T-cell (primary cell): ENCODE measurements at regions not wholly inside any gene's neighbourhood (a gene's known extent, or its start where the extent isn't known, plus 50 kb on each side); places are given as distances from the start of the nearest gene placed in this dataset.

Experiments used
- ATAC-seq, 4 experiments: fragments of 200-7000 bp in 3 of 4; fragments of 150-1000 bp in 1 of 4; cut with Tn5 transposase; replicated peaks in 1 of 4; 1 replicate in 3 of 4; 2 replicates in 1 of 4; pipeline ENCODE4 v1.10.0; 2021; ENCODE audit warnings: moderate library complexity in 3 of 4, mild to moderate bottlenecking in 2 of 4, moderate number of reproducible peaks in 1 of 4
- CTCF ChIA-PET, 2 donors: fragments of 300-600 bp; sonication (Branson Sonifier 250); formaldehyde crosslinking; loops; one replicate each; lab custom pipeline; 2022; ENCODE audit warnings: antibody characterized with exemption in 2 of 2; lab: Charles Lee
- POLR2A ChIA-PET, 2 donors: fragments of 300-600 bp; sonication (Branson Sonifier 250); formaldehyde crosslinking; loops; one replicate each; lab custom pipeline; 2022; ENCODE audit warnings: antibody characterized with exemption in 2 of 2; lab: Charles Lee
- DNase-seq, 35 experiments: peaks; one replicate each; pipeline versions ENCODE4 v3.0.0 to v3.0.0-alpha.2; 2013 to 2023
- H3K27ac ChIP-seq: one replicate; pipeline ENCODE4 v1.5.1; 2013; ENCODE audit warnings: low read length
- H3K27me3 ChIP-seq, 2 experiments: replicated peaks in 1 of 2; 1 replicate in 1 of 2; 2 replicates in 1 of 2; pipeline versions ENCODE4 v1.6.1 to v1.7.0; 2013; ENCODE audit warnings: low read length in 1 of 2, mixed read lengths in 1 of 2; ENCODE audit not compliant: control insufficient read depth in 2 of 2, insufficient read depth in 2 of 2; ENCODE audit errors: extremely low read depth in 1 of 2
- H3K36me3 ChIP-seq, 2 donors: 1 replicate in 1 of 2; 2 replicates in 1 of 2; pipeline versions ENCODE4 v1.6.1 to v1.7.0; 2013; ENCODE audit warnings: low read length in 1 of 2; ENCODE audit not compliant: control insufficient read depth in 2 of 2, insufficient read depth in 1 of 2; ENCODE audit errors: extremely low read depth in 1 of 2
- H3K4me1 ChIP-seq, 2 experiments: 1 replicate in 1 of 2; 2 replicates in 1 of 2; pipeline versions ENCODE4 v1.6.1 to v1.7.0; 2013; ENCODE audit warnings: low read length in 2 of 2, mixed read lengths in 1 of 2; ENCODE audit not compliant: insufficient read depth in 2 of 2, control insufficient read depth in 1 of 2; ENCODE audit errors: extremely low read depth in 1 of 2
- H3K4me3 ChIP-seq, 2 donors: 1 replicate in 1 of 2; 2 replicates in 1 of 2; pipeline versions ENCODE4 v1.5.1 to v1.7.0; 2013; ENCODE audit warnings: mild to moderate bottlenecking in 2 of 2, low read length in 1 of 2, moderate library complexity in 1 of 2; ENCODE audit not compliant: control insufficient read depth in 1 of 2; ENCODE audit errors: extremely low read depth in 1 of 2
- H3K9me3 ChIP-seq: 2 replicates; pipeline ENCODE4 v1.7.0; 2013
- H3K27ac Mint-ChIP-seq, 2 donors: one replicate each; pipeline ENCODE4 v1.8.0; 2020 to 2021; ENCODE audit warnings: mild to moderate bottlenecking in 2 of 2, mixed read lengths in 2 of 2
- H3K27me3 Mint-ChIP-seq, 2 donors: one replicate each; pipeline ENCODE4 v1.8.0; 2021 to 2022; ENCODE audit warnings: mixed read lengths in 2 of 2
- H3K36me3 Mint-ChIP-seq: one replicate; pipeline ENCODE4 v1.8.0; 2021; ENCODE audit warnings: mixed read lengths
- H3K4me1 Mint-ChIP-seq, 3 donors: one replicate each; pipeline ENCODE4 v1.8.0; 2020 to 2022; ENCODE audit warnings: mixed read lengths in 3 of 3, mild to moderate bottlenecking in 1 of 3
- H3K4me3 Mint-ChIP-seq, 3 donors: one replicate each; pipeline ENCODE4 v1.8.0; 2020 to 2022; ENCODE audit warnings: mild to moderate bottlenecking in 3 of 3, mixed read lengths in 3 of 3, moderate library complexity in 3 of 3
- H3K9me3 Mint-ChIP-seq, 3 donors: one replicate each; pipeline ENCODE4 v1.8.0; 2020 to 2022; ENCODE audit warnings: mixed read lengths in 3 of 3
- WGBS: methylation state at CpG from one replicate; pipeline ENCODE4 v1.1.5; 2013; ENCODE audit warnings: missing lambda C conversion rate; ENCODE audit not compliant: insufficient coverage; 5-methylcytosine and 5-hydroxymethylcytosine counted together

DNA sequence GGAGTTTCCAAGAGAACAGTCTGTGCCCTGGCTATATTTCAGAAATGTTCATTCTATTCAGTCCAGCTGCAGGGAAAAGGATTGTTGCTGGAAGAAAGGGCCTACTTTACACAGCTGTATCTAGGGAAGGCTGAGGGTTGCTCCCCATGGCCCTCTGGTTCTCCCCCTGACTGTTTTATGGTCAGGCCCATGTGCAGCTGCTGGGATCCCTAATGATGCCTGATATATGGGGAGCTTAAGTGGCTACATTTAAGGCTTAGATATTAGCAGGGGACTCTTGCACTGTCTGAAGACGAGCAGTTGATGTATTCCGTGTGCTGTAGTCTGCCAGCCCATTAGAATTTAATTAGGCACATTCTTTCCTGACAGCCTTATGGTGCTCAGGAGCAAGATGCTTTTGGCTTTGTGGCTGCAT, 72.0 kb downstream of the FAM43A start:
- no peak overlapping the region for H3K4me3 Mint-ChIP-seq
- ChIA-PET POLR2A (no interaction called here), CTCF (no interaction called here)
- H3K9me3 ChIP-seq, result no peaks in the 10 kb centered on the region
- H3K4me1 Mint-ChIP-seq, result no peaks in the 10 kb centered on the region
- H3K36me3 ChIP-seq, result no peaks in the 10 kb centered on the region
- H3K4me1 ChIP-seq, result no peaks in the 10 kb centered on the region
- no peak overlapping the region for H3K27ac Mint-ChIP-seq
- ATAC-seq, result no peak
- DNase-seq, result no peak
- peaks cover 16 to 24% of the 10 kb centered on the region in 2 donors for H3K27me3 Mint-ChIP-seq
- no peak overlapping the region for H3K27ac ChIP-seq
- 77% methylated on average over 2 of the region's 2 CpGs for WGBS
- no peak overlapping the region for H3K4me3 ChIP-seq
- no peaks in the 10 kb centered on the region for H3K9me3 Mint-ChIP-seq
- H3K36me3 Mint-ChIP-seq, result no peaks in the 10 kb centered on the region
- peaks cover 0 to 26% of the 10 kb centered on the region in 2 experiments for H3K27me3 ChIP-seq

DNA sequence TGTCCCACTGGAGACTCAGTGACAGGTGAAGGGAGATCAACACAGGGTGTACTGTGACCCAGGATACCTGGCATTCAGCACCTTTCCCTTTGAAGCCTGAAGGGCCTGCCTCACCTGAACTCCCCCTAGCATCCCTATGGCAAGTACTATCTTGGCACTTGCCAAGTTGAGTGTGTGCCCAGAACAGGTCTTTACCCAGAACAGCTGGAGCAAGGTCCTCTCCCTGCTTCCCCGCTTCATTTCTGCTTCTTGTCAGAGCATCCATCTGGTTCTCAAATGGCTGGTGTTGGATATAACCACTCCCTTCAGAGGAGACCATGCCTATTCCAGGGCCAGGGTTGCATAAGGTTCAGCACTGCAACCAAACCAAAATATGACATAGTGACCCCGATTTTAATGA, 73.0 kb downstream of the FAM43A start:
- H3K4me1 Mint-ChIP-seq, result no peaks in the 10 kb centered on the region
- CTCF ChIA-PET, result interaction anchor here in 1 of 2 donors (1.0 kb wide), 1 partner anchor 75 kb away, joined by 3 read pairs; no protein-coding TSS in a partner anchor

DNA sequence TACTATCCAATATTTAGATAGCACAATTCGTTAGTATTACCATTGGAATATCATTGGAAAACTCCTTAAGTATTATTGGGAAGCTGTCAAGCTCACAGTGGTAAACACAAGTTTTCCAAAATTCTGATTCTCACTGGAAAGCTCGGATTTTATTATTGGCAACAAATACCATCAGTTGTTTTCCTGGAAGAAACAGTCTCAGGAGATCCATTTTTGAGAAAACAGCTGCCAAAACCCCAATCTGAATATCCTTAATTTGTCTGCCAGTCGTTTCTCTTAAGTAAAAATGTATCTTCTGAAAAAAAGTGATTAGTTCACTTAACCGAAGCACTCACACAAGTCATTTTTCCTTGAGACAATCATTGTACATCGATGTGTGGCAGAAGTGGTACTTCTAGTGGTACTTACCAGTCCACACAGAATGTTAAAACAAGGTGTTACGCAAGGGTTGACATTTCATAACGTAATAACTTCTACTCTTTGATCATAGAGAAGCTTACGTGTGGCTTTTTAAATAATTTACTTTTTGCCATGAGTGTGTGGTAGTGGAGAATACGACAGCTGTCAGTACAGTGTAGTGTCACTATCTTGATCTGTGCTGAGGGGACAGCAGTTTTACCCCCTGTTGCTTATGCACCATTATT, 74.9 kb downstream of the FAM43A start:
- no peaks in the 10 kb centered on the region for H3K9me3 Mint-ChIP-seq
- Histone ChIP-seq H3K36me3 (no peaks in the 10 kb centered on the region), H3K4me3 (no peak overlapping the region), H3K27me3 (peaks cover 0 to 24% of the 10 kb centered on the region in 2 experiments), H3K9me3 (no peaks in the 10 kb centered on the region), H3K27ac (no peak overlapping the region), H3K4me1 (no peaks in the 10 kb centered on the region)
- no peak overlapping the region for H3K4me3 Mint-ChIP-seq
- no peaks in the 10 kb centered on the region for H3K4me1 Mint-ChIP-seq
- H3K36me3 Mint-ChIP-seq, result no peaks in the 10 kb centered on the region
- no peak overlapping the region for H3K27ac Mint-ChIP-seq
- DNase-seq (no peak), ATAC-seq (no peak)
- ChIA-PET POLR2A (no interaction called here), CTCF (interaction anchor here in 1 of 2 donors (0.5 to 0.7 kb wide), 2 partner anchors 55 to 81 kb away, joined by 3 read pairs; no protein-coding TSS in a partner anchor)
- WGBS, result 80% methylated on average over 1 of the region's 9 CpGs
- H3K27me3 Mint-ChIP-seq, result peaks cover 20 to 28% of the 10 kb centered on the region in 2 donors

More for the DNA sequence above, 73.0 kb downstream of the FAM43A start:
- DNase-seq (peak in 1 of 35 experiments; percentile 14), ATAC-seq (no peak)
- H3K27me3 ChIP-seq, result peaks cover 0 to 26% of the 10 kb centered on the region in 2 experiments
- H3K4me3 Mint-ChIP-seq, result no peak overlapping the region
- H3K27ac ChIP-seq, result no peak overlapping the region
- WGBS, result 59% methylated on average over 2 of the region's 2 CpGs
- no peaks in the 10 kb centered on the region for H3K4me1 ChIP-seq
- H3K27ac Mint-ChIP-seq, result no peak overlapping the region
- H3K9me3 ChIP-seq, result no peaks in the 10 kb centered on the region
- H3K9me3 Mint-ChIP-seq, result no peaks in the 10 kb centered on the region
- no peaks in the 10 kb centered on the region for H3K36me3 Mint-ChIP-seq
- no peak overlapping the region for H3K4me3 ChIP-seq
- peaks cover 16 to 25% of the 10 kb centered on the region in 2 donors for H3K27me3 Mint-ChIP-seq
- no peaks in the 10 kb centered on the region for H3K36me3 ChIP-seq
- POLR2A ChIA-PET, result no interaction called here

DNA sequence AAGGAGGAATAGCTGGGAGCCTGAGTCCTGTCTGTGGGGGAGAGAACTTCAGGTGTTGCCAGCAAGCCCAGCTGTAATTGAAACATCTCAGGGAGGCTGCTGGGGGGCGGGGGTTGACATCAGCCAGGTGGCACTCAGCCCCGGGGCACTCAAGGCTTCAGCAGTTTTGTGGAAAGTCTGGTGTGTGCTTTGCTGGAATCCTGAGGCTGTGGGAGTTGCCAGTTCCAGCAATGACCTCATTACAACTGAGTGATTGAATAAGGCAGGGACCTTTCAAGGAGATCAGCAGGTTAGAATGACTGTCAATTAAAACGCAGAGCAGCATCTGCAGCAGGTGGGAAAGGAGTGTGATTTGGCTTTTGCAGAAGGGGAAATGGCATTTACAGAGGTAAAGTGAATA, 75.7 kb downstream of the FAM43A start:
- H3K9me3 ChIP-seq, result no peaks in the 10 kb centered on the region
- no peaks in the 10 kb centered on the region for H3K4me1 ChIP-seq
- H3K36me3 Mint-ChIP-seq, result no peaks in the 10 kb centered on the region
- no peak overlapping the region for H3K27ac ChIP-seq
- peaks cover 0 to 17% of the 10 kb centered on the region in 2 experiments for H3K27me3 ChIP-seq
- no peaks in the 10 kb centered on the region for H3K36me3 ChIP-seq
- H3K9me3 Mint-ChIP-seq, result no peaks in the 10 kb centered on the region
- WGBS, result 57% methylated on average over 3 of the region's 3 CpGs
- H3K4me1 Mint-ChIP-seq, result no peaks in the 10 kb centered on the region
- ChIA-PET CTCF (interaction anchor here in 1 of 2 donors (0.7 kb wide), 1 partner anchor 81 kb away, joined by 3 read pairs; no protein-coding TSS in a partner anchor), POLR2A (no interaction called here)
- no peak overlapping the region for H3K4me3 Mint-ChIP-seq
- ATAC-seq (no peak), DNase-seq (no peak)
- H3K27ac Mint-ChIP-seq, result no peak overlapping the region
- peaks cover 20 to 28% of the 10 kb centered on the region in 2 donors for H3K27me3 Mint-ChIP-seq
- no peak overlapping the region for H3K4me3 ChIP-seq

DNA sequence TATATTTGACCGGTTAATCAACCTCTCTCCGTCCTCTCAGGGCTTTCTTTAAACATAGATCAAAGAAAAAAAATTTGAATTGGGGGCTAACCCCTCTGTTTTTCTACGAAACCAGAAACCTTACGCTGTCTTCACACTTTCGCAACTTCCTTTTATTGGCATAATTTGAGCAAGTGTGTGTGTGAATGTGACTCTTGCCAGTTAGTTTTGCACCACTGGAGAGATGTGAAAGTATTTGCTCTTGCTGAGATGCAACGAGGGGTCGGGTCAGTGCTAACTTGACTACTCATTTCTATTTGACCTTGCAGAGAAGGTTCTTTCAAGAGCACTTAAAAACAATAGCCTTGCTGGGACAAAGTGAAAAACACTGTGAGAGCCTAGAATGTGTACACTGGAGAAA, 81.2 kb downstream of the FAM43A start:
- H3K36me3 Mint-ChIP-seq, result no peaks in the 10 kb centered on the region
- Histone ChIP-seq H3K4me3 (no peak overlapping the region), H3K36me3 (no peaks in the 10 kb centered on the region), H3K9me3 (no peaks in the 10 kb centered on the region), H3K4me1 (peaks cover 4 to 10% of the 10 kb centered on the region in 2 experiments), H3K27ac (no peak overlapping the region), H3K27me3 (peaks cover 0 to 6% of the 10 kb centered on the region in 2 experiments)
- no peaks in the 10 kb centered on the region for H3K9me3 Mint-ChIP-seq
- H3K27ac Mint-ChIP-seq, result no peak overlapping the region
- no peak overlapping the region for H3K4me3 Mint-ChIP-seq
- POLR2A ChIA-PET, result interaction anchor here in 1 of 2 donors (1.2 kb wide), 1 partner anchor 14 kb away, joined by 3 read pairs; no protein-coding TSS in a partner anchor
- ATAC-seq (no peak), DNase-seq (no peak)
- H3K4me1 Mint-ChIP-seq, result peaks cover 21 to 30% (median 25%) of the 10 kb centered on the region in 3 donors
- no CpG with 5 or more reads among the region's 7 CpGs for WGBS
- CTCF ChIA-PET, result no interaction called here
- H3K27me3 Mint-ChIP-seq, result peaks cover 8% of the 10 kb centered on the region in 2 donors

DNA sequence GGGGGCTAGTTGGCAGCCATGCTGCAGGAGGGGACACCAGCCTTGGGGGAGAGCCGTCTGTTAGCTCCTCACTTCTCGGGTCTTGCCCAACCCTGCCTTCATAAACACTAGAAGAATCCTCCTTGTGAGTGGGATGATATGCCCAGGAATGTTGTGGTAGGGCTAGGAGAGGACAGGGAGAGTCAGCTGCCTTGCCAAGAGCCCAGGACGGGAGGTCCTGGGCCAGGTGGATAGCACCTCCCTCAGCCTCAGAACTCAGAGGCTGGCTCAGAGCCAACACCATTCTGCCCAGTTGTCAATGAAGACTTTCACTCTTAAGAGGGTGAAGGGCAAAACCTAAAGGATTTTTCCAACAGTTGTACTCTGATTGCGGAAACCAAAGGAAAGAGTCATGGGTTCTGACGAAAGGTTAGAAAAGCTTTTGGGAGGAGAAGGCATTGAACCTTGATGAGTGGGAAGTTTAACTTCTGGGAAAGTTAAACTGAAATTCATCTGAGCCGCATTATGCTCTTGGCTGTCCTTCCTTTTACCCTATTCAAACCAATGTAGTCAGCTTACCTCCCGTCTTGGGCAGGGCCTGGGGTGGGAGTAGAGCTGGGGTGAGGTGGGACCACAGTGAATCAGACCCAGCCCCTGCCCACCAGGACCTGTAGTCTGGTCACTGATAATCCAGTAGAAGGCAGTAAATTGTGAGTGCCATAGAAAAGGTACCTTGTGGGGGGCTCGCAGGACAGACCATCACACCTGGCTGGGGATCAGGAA, 81.9 kb downstream of the FAM43A start:
- Mint-ChIP-seq H3K27me3 (peaks cover 4 to 11% of the 10 kb centered on the region in 2 donors), H3K27ac (peak overlapping the region; percentile 3 to 94), H3K9me3 (no peaks in the 10 kb centered on the region), H3K4me3 (no peak overlapping the region), H3K36me3 (no peaks in the 10 kb centered on the region), H3K4me1 (peaks cover 21 to 30% (median 25%) of the 10 kb centered on the region in 3 donors)
- Histone ChIP-seq H3K9me3 (no peaks in the 10 kb centered on the region), H3K27me3 (peaks cover 0 to 12% of the 10 kb centered on the region in 2 experiments), H3K36me3 (no peaks in the 10 kb centered on the region), H3K4me3 (no peak overlapping the region), H3K27ac (no peak overlapping the region), H3K4me1 (peaks cover 4 to 10% of the 10 kb centered on the region in 2 experiments)
- ATAC-seq (no peak), DNase-seq (no peak)
- ChIA-PET CTCF (no interaction called here), POLR2A (interaction anchor here in 1 of 2 donors (1.2 kb wide), 1 partner anchor 13 kb away, joined by 3 read pairs; no protein-coding TSS in a partner anchor)
- 93% methylated on average over 2 of the region's 8 CpGs for WGBS
